22Rv1 (cell line): ENCODE measurements at regions not wholly inside any gene's neighbourhood (a gene's known extent, or its start where the extent isn't known, plus 50 kb on each side); places are given as distances from the start of the nearest gene placed in this dataset.

Experiments
- CTCF ChIP-seq: fragments of 450-650 bp; IDR thresholded peaks from 2 replicates; pipeline ENCODE4 v1.5.1; 2017; ENCODE audit warnings: mild to moderate bottlenecking
- ZFX ChIP-seq: fragments of 450-650 bp; IDR thresholded peaks from 2 replicates; pipeline ENCODE4 v1.6.1; 2017; ENCODE audit warnings: antibody characterized with exemption, borderline replicate concordance

- no peak for TF ChIP-seq CTCF
- no peak for TF ChIP-seq ZFX
These were observed 145.5 kb downstream of the CCDC34 start for GRCh38 chr11:27217496-27217895.
